ENCODE measurements at regions not wholly inside any gene's neighbourhood (a gene's known extent, or its start where the extent isn't known, plus 50 kb on each side); places are given as distances from the start of the nearest gene placed in this dataset.

- Mint-ChIP-seq H3K27me3 (peaks cover 8% of the 10 kb centered on the region), H3K36me3 (ENCODE audit: low read depth) (no peaks in the 10 kb centered on the region), H3K4me3 (no peak overlapping the region), H3K27ac (no peak overlapping the region), H3K9me3 (no peaks in the 10 kb centered on the region), H3K4me1 (ENCODE audit: low read depth) (no peaks in the 10 kb centered on the region)
- peaks cover 0 to 21% of the 10 kb centered on the region in 2 experiments for H3K9me3 ChIP-seq (ENCODE audit: control insufficient read depth in 1 of 2, insufficient read depth in 1 of 2, low read length in 2 of 2)
- POLR2A ChIA-PET, result no interaction called here
- ATAC-seq (ENCODE audit: poor library complexity) (no peak), DNase-seq (no peak)
- no peaks in the 10 kb centered on the region for H3K4me1 ChIP-seq (ENCODE audit: insufficient read depth, low read length)
- no peak for TF ChIP-seq CTCF (IDR thresholded peaks at IDR 0.05)
- no peaks in the 10 kb centered on the region for H3K36me3 ChIP-seq (ENCODE audit: insufficient read depth, low read length)
- intact Hi-C loops (cut with DNase I, micrococcal nuclease), result no loop called here
- CTCF ChIA-PET, result no interaction called here
- H3K4me3 ChIP-seq (ENCODE audit: low read length), result no peak overlapping the region
- no peak overlapping the region for H3K27ac ChIP-seq (ENCODE audit: low read depth in 1 of 2, low read length in 2 of 2)
- no peaks in the 10 kb centered on the region for H3K27me3 ChIP-seq (ENCODE audit: control insufficient read depth in 1 of 2, insufficient read depth in 2 of 2, low read length in 2 of 2)
Observed at GRCh38 chr18:11533513-11533890, 75.9 kb upstream of the SLC35G4 start.

- Mint-ChIP-seq H3K9me3 (no peaks in the 10 kb centered on the region), H3K27me3 (peaks cover 8% of the 10 kb centered on the region), H3K4me1 (ENCODE audit: low read depth) (no peaks in the 10 kb centered on the region), H3K4me3 (no peak overlapping the region), H3K36me3 (ENCODE audit: low read depth) (no peaks in the 10 kb centered on the region), H3K27ac (no peak overlapping the region)
- DNase-seq (no peak), ATAC-seq (ENCODE audit: poor library complexity) (no peak)
- POLR2A ChIA-PET, result no interaction called here
- Histone ChIP-seq H3K9me3 (ENCODE audit: control insufficient read depth in 1 of 2, insufficient read depth in 1 of 2, low read length in 2 of 2) (peaks cover 0 to 21% of the 10 kb centered on the region in 2 experiments), H3K36me3 (ENCODE audit: insufficient read depth, low read length) (no peaks in the 10 kb centered on the region), H3K4me1 (ENCODE audit: insufficient read depth, low read length) (no peaks in the 10 kb centered on the region), H3K4me3 (ENCODE audit: low read length) (no peak overlapping the region), H3K27ac (ENCODE audit: low read depth in 1 of 2, low read length in 2 of 2) (no peak overlapping the region), H3K27me3 (ENCODE audit: control insufficient read depth in 1 of 2, insufficient read depth in 2 of 2, low read length in 2 of 2) (no peaks in the 10 kb centered on the region)
- intact Hi-C loops (cut with DNase I, micrococcal nuclease), result no loop called here
- no peak for TF ChIP-seq CTCF (IDR thresholded peaks at IDR 0.05)
- CTCF ChIA-PET, result no interaction called here
Observed at GRCh38 chr18:11532758-11533512, 76.5 kb upstream of the SLC35G4 start.

- TF ChIP-seq CTCF (IDR thresholded peaks at IDR 0.05), result no peak
- H3K36me3 ChIP-seq (ENCODE audit: insufficient read depth, low read length), result no peaks in the 10 kb centered on the region
- no peak overlapping the region for H3K4me3 ChIP-seq (ENCODE audit: low read length)
- Mint-ChIP-seq H3K27ac (no peak overlapping the region), H3K4me1 (ENCODE audit: low read depth) (no peaks in the 10 kb centered on the region), H3K4me3 (no peak overlapping the region), H3K36me3 (ENCODE audit: low read depth) (no peaks in the 10 kb centered on the region), H3K9me3 (no peaks in the 10 kb centered on the region), H3K27me3 (no peaks in the 10 kb centered on the region)
- intact Hi-C loops (cut with DNase I, micrococcal nuclease), result no loop called here
- H3K27ac ChIP-seq (ENCODE audit: low read depth in 1 of 2, low read length in 2 of 2), result no peak overlapping the region
- H3K27me3 ChIP-seq (ENCODE audit: control insufficient read depth in 1 of 2, insufficient read depth in 2 of 2, low read length in 2 of 2), result peaks cover 0 to 3% of the 10 kb centered on the region in 2 experiments
- no peak for DNase-seq
- H3K4me1 ChIP-seq (ENCODE audit: insufficient read depth, low read length), result no peaks in the 10 kb centered on the region
- POLR2A ChIA-PET, result no interaction called here
- ATAC-seq (ENCODE audit: poor library complexity), result no peak
- CTCF ChIA-PET, result no interaction called here
- peaks cover 0 to 16% of the 10 kb centered on the region in 2 experiments for H3K9me3 ChIP-seq (ENCODE audit: control insufficient read depth in 1 of 2, insufficient read depth in 1 of 2, low read length in 2 of 2)
Observed at GRCh38 chr18:11529081-11529480, 80.3 kb upstream of the SLC35G4 start.
